ENCODE measurements at regions not wholly inside any gene's neighbourhood (a gene's known extent, or its start where the extent isn't known, plus 50 kb on each side); places are given as distances from the start of the nearest gene placed in this dataset.
A peak's percentile ranks its signal among the peaks of the same experiment; 100 is the strongest.
"Not testable (repeated sequence)": the region's sequence is repeated elsewhere in the genome, so short reads cannot be mapped to it uniquely, and the experiment has no call there.

DNA sequence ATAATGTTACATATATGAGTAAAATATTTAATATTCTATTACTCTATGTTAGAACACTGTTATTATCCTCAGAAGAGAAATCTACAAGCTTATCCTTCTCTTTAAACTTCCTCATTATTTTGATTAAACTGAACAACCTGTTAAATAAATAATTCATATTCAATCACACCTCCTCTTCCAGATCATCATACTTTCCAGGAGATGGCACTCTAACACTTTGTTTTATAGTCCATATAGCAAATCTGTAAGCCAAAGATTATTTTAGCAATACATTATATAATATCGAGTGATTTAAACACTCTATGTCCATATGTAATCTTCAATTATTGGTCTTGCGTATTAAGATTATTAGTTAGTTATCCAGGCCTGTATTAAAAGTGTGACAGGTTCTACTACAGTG is 694.1 kb downstream of the ANKRD7 start:
- DNase-seq (ENCODE audit: low read depth) = peak; percentile 25
- H3K4me3 ChIP-seq (ENCODE audit: low read depth, low read length) = no peak overlapping the region
- TF ChIP-seq, protein P1, sequence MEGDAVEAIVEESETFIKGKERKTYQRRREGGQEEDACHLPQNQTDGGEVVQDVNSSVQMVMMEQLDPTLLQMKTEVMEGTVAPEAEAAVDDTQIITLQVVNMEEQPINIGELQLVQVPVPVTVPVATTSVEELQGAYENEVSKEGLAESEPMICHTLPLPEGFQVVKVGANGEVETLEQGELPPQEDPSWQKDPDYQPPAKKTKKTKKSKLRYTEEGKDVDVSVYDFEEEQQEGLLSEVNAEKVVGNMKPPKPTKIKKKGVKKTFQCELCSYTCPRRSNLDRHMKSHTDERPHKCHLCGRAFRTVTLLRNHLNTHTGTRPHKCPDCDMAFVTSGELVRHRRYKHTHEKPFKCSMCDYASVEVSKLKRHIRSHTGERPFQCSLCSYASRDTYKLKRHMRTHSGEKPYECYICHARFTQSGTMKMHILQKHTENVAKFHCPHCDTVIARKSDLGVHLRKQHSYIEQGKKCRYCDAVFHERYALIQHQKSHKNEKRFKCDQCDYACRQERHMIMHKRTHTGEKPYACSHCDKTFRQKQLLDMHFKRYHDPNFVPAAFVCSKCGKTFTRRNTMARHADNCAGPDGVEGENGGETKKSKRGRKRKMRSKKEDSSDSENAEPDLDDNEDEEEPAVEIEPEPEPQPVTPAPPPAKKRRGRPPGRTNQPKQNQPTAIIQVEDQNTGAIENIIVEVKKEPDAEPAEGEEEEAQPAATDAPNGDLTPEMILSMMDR (conservative IDR thresholded peaks at IDR 0.05; ENCODE audit: low read depth, low read length) = peak; percentile 24

DNA sequence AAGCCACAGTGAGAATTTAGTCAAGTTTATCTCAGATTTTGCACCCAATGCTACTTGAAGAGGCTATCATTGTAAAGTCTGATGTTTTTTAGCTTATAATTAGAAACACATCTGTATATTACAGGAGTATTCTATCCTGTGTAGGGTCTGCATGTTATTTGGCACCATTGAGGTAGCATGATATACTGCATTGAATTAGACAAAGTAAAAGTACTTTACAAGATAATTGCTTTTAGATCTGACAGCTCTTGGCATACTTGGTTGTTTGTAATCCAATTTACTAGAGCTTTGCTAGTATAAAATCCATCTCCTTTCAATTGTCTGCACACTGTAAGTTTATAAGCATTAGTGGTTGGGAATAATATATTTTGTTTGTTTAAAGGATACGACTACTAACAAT is 714.3 kb downstream of the ANKRD7 start:
- DNase-seq (ENCODE audit: low read depth) = no peak
- TF ChIP-seq, protein P1 (conservative IDR thresholded peaks at IDR 0.05; ENCODE audit: low read depth, low read length) = no peak
- no peak overlapping the region for H3K4me3 ChIP-seq (ENCODE audit: low read depth, low read length)

- TF ChIP-seq, protein P1 (conservative IDR thresholded peaks at IDR 0.05; ENCODE audit: low read depth, low read length) = no peak
- DNase-seq (ENCODE audit: low read depth) = no peak
- no peak overlapping the region for H3K4me3 ChIP-seq (ENCODE audit: low read depth, low read length)
Observed at GRCh38 chr7:118944271-118944670, 719.8 kb downstream of the ANKRD7 start.

GRCh38 chr7:118945911-118946682 is 721.6 kb downstream of the ANKRD7 start:
- no peak for DNase-seq (ENCODE audit: low read depth)
- no peak overlapping the region for H3K4me3 ChIP-seq (ENCODE audit: low read depth, low read length)
- TF ChIP-seq, protein P1 (conservative IDR thresholded peaks at IDR 0.05; ENCODE audit: low read depth, low read length) = no peak

- H3K4me3 ChIP-seq (ENCODE audit: low read depth, low read length) = no peak overlapping the region
- DNase-seq (ENCODE audit: low read depth) = no peak
- TF ChIP-seq, protein P1 (conservative IDR thresholded peaks at IDR 0.05; ENCODE audit: low read depth, low read length) = no peak
Observed at GRCh38 chr7:118948508-118948907, 724.0 kb downstream of the ANKRD7 start.

DNA sequence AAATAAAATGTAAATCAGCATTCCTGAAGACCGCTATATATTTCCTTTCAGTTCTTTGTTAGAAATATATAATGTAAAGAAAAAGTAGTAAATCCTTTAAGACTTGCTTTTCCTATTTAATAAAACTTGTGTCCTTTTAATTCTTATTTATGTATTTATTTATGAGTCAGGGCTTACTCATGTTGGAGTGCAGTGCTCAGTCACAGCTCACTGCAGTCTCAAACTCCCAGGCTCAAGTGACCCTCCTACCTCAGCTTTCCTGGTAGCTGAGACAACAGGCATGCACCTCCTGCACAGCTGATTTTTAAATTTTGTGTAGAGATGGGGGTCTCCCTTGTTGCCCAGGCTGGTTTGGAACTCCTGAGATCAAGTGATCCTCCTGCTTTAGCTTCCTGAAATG is 724.5 kb downstream of the ANKRD7 start:
- no peak overlapping the region for H3K4me3 ChIP-seq (ENCODE audit: low read depth, low read length)
- TF ChIP-seq, protein P1 (conservative IDR thresholded peaks at IDR 0.05; ENCODE audit: low read depth, low read length) = no peak
- no peak for DNase-seq (ENCODE audit: low read depth)

- not testable (repeated sequence) for H3K4me3 ChIP-seq (ENCODE audit: low read depth, low read length); DNase-seq (ENCODE audit: low read depth)
Observed at GRCh38 chr7:118956285-118956684, 731.8 kb downstream of the ANKRD7 start.

Data from choroid plexus epithelial cell (primary cell).